ENCODE measurements at regions not wholly inside any gene's neighbourhood (a gene's known extent, or its start where the extent isn't known, plus 50 kb on each side); places are given as distances from the start of the nearest gene placed in this dataset.

GRCh38 chr11:82529936-82530335, 203.7 kb downstream of the FAM181B start:
- TF ChIP-seq EZH2phosphoT487 (IDR thresholded peaks at IDR 0.05; ENCODE audit: borderline replicate concordance, low read length) (no peak), CTCF (IDR thresholded peaks at IDR 0.05; ENCODE audit: low read depth, low read length, poor library complexity, severe bottlenecking) (no peak)
- Histone ChIP-seq H3K79me2 (ENCODE audit: control insufficient read depth, low read length) (no peaks in the 10 kb centered on the region), H3K4me1 (ENCODE audit: control insufficient read depth, low read length) (no peaks in the 10 kb centered on the region), H3K27me3 (ENCODE audit: control insufficient read depth, low read length) (peaks cover 3% of the 10 kb centered on the region; the same call in 1 of the 2 replicates), H3K9me3 (ENCODE audit: control insufficient read depth, insufficient read depth, low read length) (no peaks in the 10 kb centered on the region), H3K27ac (ENCODE audit: low read depth, low read length) (no peak overlapping the region), H3K9me2 (replicated peaks; ENCODE audit: control insufficient read depth, low read length) (no peaks in the 10 kb centered on the region), H3F3A (ENCODE audit: control insufficient read depth, insufficient read depth) (no peaks in the 10 kb centered on the region), H3K4me2 (ENCODE audit: low read length) (no peak overlapping the region), H4K20me1 (ENCODE audit: control insufficient read depth, insufficient read depth, low read depth, low read length) (no peaks in the 10 kb centered on the region), H3K36me3 (ENCODE audit: control insufficient read depth, low read length) (no peaks in the 10 kb centered on the region), H3K4me3 (ENCODE audit: low read length) (no peak overlapping the region)

GRCh38 chr11:82527081-82527584, 206.5 kb downstream of the FAM181B start:
- H3F3A ChIP-seq (ENCODE audit: control insufficient read depth, insufficient read depth): no peaks in the 10 kb centered on the region
- no peaks in the 10 kb centered on the region for H3K4me1 ChIP-seq (ENCODE audit: control insufficient read depth, low read length)
- H3K36me3 ChIP-seq (ENCODE audit: control insufficient read depth, low read length): no peaks in the 10 kb centered on the region
- H3K4me2 ChIP-seq (ENCODE audit: low read length): no peak overlapping the region
- no peaks in the 10 kb centered on the region for H4K20me1 ChIP-seq (ENCODE audit: control insufficient read depth, insufficient read depth, low read depth, low read length)
- no peak for TF ChIP-seq CTCF (IDR thresholded peaks at IDR 0.05; ENCODE audit: low read depth, low read length, poor library complexity, severe bottlenecking)
- TF ChIP-seq EZH2phosphoT487 (IDR thresholded peaks at IDR 0.05; ENCODE audit: borderline replicate concordance, low read length): no peak
- no peak overlapping the region for H3K27ac ChIP-seq (ENCODE audit: low read depth, low read length)
- no peaks in the 10 kb centered on the region for H3K9me3 ChIP-seq (ENCODE audit: control insufficient read depth, insufficient read depth, low read length)
- H3K9me2 ChIP-seq (replicated peaks; ENCODE audit: control insufficient read depth, low read length): no peaks in the 10 kb centered on the region
- H3K27me3 ChIP-seq (ENCODE audit: control insufficient read depth, low read length): peaks cover 3% of the 10 kb centered on the region; the same call in 1 of the 2 replicates
- H3K4me3 ChIP-seq (ENCODE audit: low read length): no peak overlapping the region
- no peaks in the 10 kb centered on the region for H3K79me2 ChIP-seq (ENCODE audit: control insufficient read depth, low read length)

GRCh38 chr11:82523141-82523540, 210.5 kb downstream of the FAM181B start:
- Histone ChIP-seq H3K9me2 (replicated peaks; ENCODE audit: control insufficient read depth, low read length) (no peaks in the 10 kb centered on the region), H3K4me3 (ENCODE audit: low read length) (no peak overlapping the region), H3K4me1 (ENCODE audit: control insufficient read depth, low read length) (peaks cover 8% of the 10 kb centered on the region), H3F3A (ENCODE audit: control insufficient read depth, insufficient read depth) (no peaks in the 10 kb centered on the region), H3K4me2 (ENCODE audit: low read length) (no peak overlapping the region), H3K36me3 (ENCODE audit: control insufficient read depth, low read length) (no peaks in the 10 kb centered on the region), H3K27ac (ENCODE audit: low read depth, low read length) (no peak overlapping the region), H3K9me3 (ENCODE audit: control insufficient read depth, insufficient read depth, low read length) (no peaks in the 10 kb centered on the region), H3K27me3 (ENCODE audit: control insufficient read depth, low read length) (peaks cover 3% of the 10 kb centered on the region; the same call in 1 of the 2 replicates), H3K79me2 (ENCODE audit: control insufficient read depth, low read length) (no peaks in the 10 kb centered on the region), H4K20me1 (ENCODE audit: control insufficient read depth, insufficient read depth, low read depth, low read length) (no peaks in the 10 kb centered on the region)
- TF ChIP-seq EZH2phosphoT487 (IDR thresholded peaks at IDR 0.05; ENCODE audit: borderline replicate concordance, low read length) (no peak), CTCF (IDR thresholded peaks at IDR 0.05; ENCODE audit: low read depth, low read length, poor library complexity, severe bottlenecking) (no peak)
